ENCODE measurements at regions not wholly inside any gene's neighbourhood (a gene's known extent, or its start where the extent isn't known, plus 50 kb on each side); places are given as distances from the start of the nearest gene placed in this dataset.

GRCh38 chr13:104841110-104841509 lies 1694.4 kb downstream of the EFNB2 start:
- no peak overlapping the region for H3K9ac ChIP-seq (ENCODE audit: extremely low read depth, low read length, poor library complexity, severe bottlenecking)
- Mint-ChIP-seq H3K27me3 (ENCODE audit: insufficient read depth) (no peaks in the 10 kb centered on the region), H3K9me3 (no peaks in the 10 kb centered on the region), H3K4me3 (no peak overlapping the region), H3K36me3 (ENCODE audit: low read depth) (no peaks in the 10 kb centered on the region), H3K27ac (no peak overlapping the region), H3K4me1 (peaks cover 6% of the 10 kb centered on the region)
- 92 to 95% methylated on average over 5 to 6 of the region's 6 CpGs for WGBS, 2 experiments (ENCODE audit: insufficient coverage in 1 of 2, insufficient read length in 1 of 2)
- H3K9me3 ChIP-seq (ENCODE audit: control insufficient read depth, low read length), result no peaks in the 10 kb centered on the region
- H3K27ac ChIP-seq (ENCODE audit: low read depth, low read length), result no peak overlapping the region
- H3K4me3 ChIP-seq (ENCODE audit: low read length), result no peak overlapping the region
- no peak for DNase-seq
- H3K27me3 ChIP-seq (ENCODE audit: control insufficient read depth, insufficient read depth, low read length, poor library complexity, severe bottlenecking), result no peaks in the 10 kb centered on the region
- no peaks in the 10 kb centered on the region for H3K36me3 ChIP-seq (ENCODE audit: control insufficient read depth, insufficient read depth, low read length)
- no peak for TF ChIP-seq CTCF (conservative IDR thresholded peaks at IDR 0.05)
- no peaks in the 10 kb centered on the region for H3K4me1 ChIP-seq (ENCODE audit: control insufficient read depth, insufficient read depth, low read length)

- H3K9ac ChIP-seq (ENCODE audit: extremely low read depth, low read length, poor library complexity, severe bottlenecking), result no peak overlapping the region
- no peaks in the 10 kb centered on the region for H3K27me3 ChIP-seq (ENCODE audit: control insufficient read depth, insufficient read depth, low read length, poor library complexity, severe bottlenecking)
- no peaks in the 10 kb centered on the region for H3K36me3 ChIP-seq (ENCODE audit: control insufficient read depth, insufficient read depth, low read length)
- no peak for DNase-seq
- no peaks in the 10 kb centered on the region for H3K9me3 Mint-ChIP-seq
- H3K4me3 Mint-ChIP-seq, result no peak overlapping the region
- no peaks in the 10 kb centered on the region for H3K4me1 ChIP-seq (ENCODE audit: control insufficient read depth, insufficient read depth, low read length)
- H3K9me3 ChIP-seq (ENCODE audit: control insufficient read depth, low read length), result no peaks in the 10 kb centered on the region
- no peaks in the 10 kb centered on the region for H3K36me3 Mint-ChIP-seq (ENCODE audit: low read depth)
- H3K27ac Mint-ChIP-seq, result no peak overlapping the region
- no peak for TF ChIP-seq CTCF (conservative IDR thresholded peaks at IDR 0.05)
- 84 to 100% methylated on average over 2 to 3 of the region's 3 CpGs for WGBS, 2 experiments (ENCODE audit: insufficient coverage in 1 of 2, insufficient read length in 1 of 2)
- no peak overlapping the region for H3K27ac ChIP-seq (ENCODE audit: low read depth, low read length)
- no peaks in the 10 kb centered on the region for H3K27me3 Mint-ChIP-seq (ENCODE audit: insufficient read depth)
- H3K4me3 ChIP-seq (ENCODE audit: low read length), result no peak overlapping the region
- peaks cover 2% of the 10 kb centered on the region for H3K4me1 Mint-ChIP-seq
Observed at GRCh38 chr13:104837756-104838155, 1697.7 kb downstream of the EFNB2 start.

GRCh38 chr13:104833221-104833620 lies 1702.2 kb downstream of the EFNB2 start:
- DNase-seq, result no peak
- Histone ChIP-seq H3K27ac (ENCODE audit: low read depth, low read length) (no peak overlapping the region), H3K36me3 (ENCODE audit: control insufficient read depth, insufficient read depth, low read length) (no peaks in the 10 kb centered on the region), H3K4me1 (ENCODE audit: control insufficient read depth, insufficient read depth, low read length) (no peaks in the 10 kb centered on the region), H3K9ac (ENCODE audit: extremely low read depth, low read length, poor library complexity, severe bottlenecking) (no peak overlapping the region), H3K27me3 (ENCODE audit: control insufficient read depth, insufficient read depth, low read length, poor library complexity, severe bottlenecking) (no peaks in the 10 kb centered on the region), H3K9me3 (ENCODE audit: control insufficient read depth, low read length) (no peaks in the 10 kb centered on the region), H3K4me3 (ENCODE audit: low read length) (no peak overlapping the region)
- no peak overlapping the region for H3K27ac Mint-ChIP-seq
- no peaks in the 10 kb centered on the region for H3K27me3 Mint-ChIP-seq (ENCODE audit: insufficient read depth)
- H3K4me3 Mint-ChIP-seq, result no peak overlapping the region
- no peak for TF ChIP-seq CTCF (conservative IDR thresholded peaks at IDR 0.05)
- no peaks in the 10 kb centered on the region for H3K4me1 Mint-ChIP-seq
- WGBS, 2 experiments (ENCODE audit: insufficient coverage in 1 of 2, insufficient read length in 1 of 2), result no CpG with 5 or more reads among the region's 1 CpG
- no peaks in the 10 kb centered on the region for H3K9me3 Mint-ChIP-seq
- no peaks in the 10 kb centered on the region for H3K36me3 Mint-ChIP-seq (ENCODE audit: low read depth)

All from endodermal cell (in vitro differentiated cells).